ENCODE measurements at regions not wholly inside any gene's neighbourhood (a gene's known extent, or its start where the extent isn't known, plus 50 kb on each side); places are given as distances from the start of the nearest gene placed in this dataset.

- ChIA-PET POLR2A (no interaction called here), CTCF (no interaction called here)
- DNase-seq (ENCODE audit: low read depth, low spot score) = no peak
- Histone ChIP-seq H3K36me3 (ENCODE audit: control insufficient read depth, insufficient read depth, low read length) (no peaks in the 10 kb centered on the region), H3K27me3 (ENCODE audit: control insufficient read depth, insufficient read depth, low read length) (peaks cover 3% of the 10 kb centered on the region; the same call in 1 of the 2 replicates), H3K4me1 (ENCODE audit: control insufficient read depth, insufficient read depth, low read length) (no peaks in the 10 kb centered on the region), H3K9me3 (ENCODE audit: control insufficient read depth, insufficient read depth, low read depth, low read length) (no peaks in the 10 kb centered on the region), H3K27ac (ENCODE audit: low read length) (no peak overlapping the region), H3K4me3 (ENCODE audit: low read depth in 2 of 2, low read length in 2 of 2) (no peak overlapping the region)
- intact Hi-C loops (cut with micrococcal nuclease; ENCODE audit: unreplicated experiment) (no loop called here), in situ Hi-C loops (cut with HindIII; ENCODE audit: low pct_unique_long_range_greater_than_20kb, low sequenced_read_pairs) (no loop called here)
- no TSS peak for BruUV-seq (replicated peaks)
- no peak for TF ChIP-seq CTCF (IDR thresholded peaks at IDR 0.05)
- TF ChIP-seq POLR2AphosphoS5 (IDR thresholded peaks at IDR 0.05; ENCODE audit: low read depth, low read length) = no peak
- peak; percentile 54 to 64; a peak in 3 of 4 replicates for TF ChIP-seq REST (IDR thresholded peaks at IDR 0.05; ENCODE audit: insufficient read depth in 1 of 2, low read depth in 2 of 2, low read length in 1 of 2)
- no peak for TF ChIP-seq SIN3A (IDR thresholded peaks at IDR 0.05; ENCODE audit: borderline replicate concordance, insufficient read depth, low read depth, low read length)
- TF ChIP-seq TCF7L2 (IDR thresholded peaks at IDR 0.05; ENCODE audit: low read depth, low read length) = no peak
- no peak for ATAC-seq
Observed at GRCh38 chr5:155098433-155098832, 84.9 kb downstream of the KIF4B start.

GRCh38 chr5:155101697-155102096 lies 88.1 kb downstream of the KIF4B start:
- BruUV-seq (replicated peaks) = no TSS peak
- Histone ChIP-seq H3K4me1 (ENCODE audit: control insufficient read depth, insufficient read depth, low read length) (no peaks in the 10 kb centered on the region), H3K4me3 (ENCODE audit: low read depth in 2 of 2, low read length in 2 of 2) (no peak overlapping the region), H3K36me3 (ENCODE audit: control insufficient read depth, insufficient read depth, low read length) (no peaks in the 10 kb centered on the region), H3K9me3 (ENCODE audit: control insufficient read depth, insufficient read depth, low read depth, low read length) (no peaks in the 10 kb centered on the region), H3K27ac (ENCODE audit: low read length) (no peak overlapping the region), H3K27me3 (ENCODE audit: control insufficient read depth, insufficient read depth, low read length) (peaks cover 2% of the 10 kb centered on the region; the same call in 1 of the 2 replicates)
- DNase-seq (ENCODE audit: low read depth, low spot score) (no peak), ATAC-seq (no peak)
- no peak for TF ChIP-seq TCF7L2 (IDR thresholded peaks at IDR 0.05; ENCODE audit: low read depth, low read length)
- TF ChIP-seq POLR2AphosphoS5 (IDR thresholded peaks at IDR 0.05; ENCODE audit: low read depth, low read length) = no peak
- ChIA-PET POLR2A (no interaction called here), CTCF (no interaction called here)
- intact Hi-C loops (cut with micrococcal nuclease; ENCODE audit: unreplicated experiment) (no loop called here), in situ Hi-C loops (cut with HindIII; ENCODE audit: low pct_unique_long_range_greater_than_20kb, low sequenced_read_pairs) (no loop called here)

GRCh38 chr5:155103146-155103545 lies 89.6 kb downstream of the KIF4B start:
- ATAC-seq (no peak), DNase-seq (ENCODE audit: low read depth, low spot score) (no peak)
- intact Hi-C loops (cut with micrococcal nuclease; ENCODE audit: unreplicated experiment) (no loop called here), in situ Hi-C loops (cut with HindIII; ENCODE audit: low pct_unique_long_range_greater_than_20kb, low sequenced_read_pairs) (no loop called here)
- POLR2A ChIA-PET = no interaction called here
- H3K9me3 ChIP-seq (ENCODE audit: control insufficient read depth, insufficient read depth, low read depth, low read length) = no peaks in the 10 kb centered on the region
- no peak for TF ChIP-seq POLR2AphosphoS5 (IDR thresholded peaks at IDR 0.05; ENCODE audit: low read depth, low read length)
- TF ChIP-seq REST (IDR thresholded peaks at IDR 0.05; ENCODE audit: insufficient read depth in 1 of 2, low read depth in 2 of 2, low read length in 1 of 2) = no peak
- TF ChIP-seq CTCF (IDR thresholded peaks at IDR 0.05) = no peak
- TF ChIP-seq SIN3A (IDR thresholded peaks at IDR 0.05; ENCODE audit: borderline replicate concordance, insufficient read depth, low read depth, low read length) = no peak
- TF ChIP-seq TCF7L2 (IDR thresholded peaks at IDR 0.05; ENCODE audit: low read depth, low read length) = no peak
- CTCF ChIA-PET = no interaction called here
- H3K27ac ChIP-seq (ENCODE audit: low read length) = no peak overlapping the region
- no peaks in the 10 kb centered on the region for H3K4me1 ChIP-seq (ENCODE audit: control insufficient read depth, insufficient read depth, low read length)
- H3K4me3 ChIP-seq (ENCODE audit: low read depth in 2 of 2, low read length in 2 of 2) = no peak overlapping the region
- BruUV-seq (replicated peaks) = no TSS peak
- no peaks in the 10 kb centered on the region for H3K36me3 ChIP-seq (ENCODE audit: control insufficient read depth, insufficient read depth, low read length)
- no peaks in the 10 kb centered on the region; the same call in 1 of the 2 replicates for H3K27me3 ChIP-seq (ENCODE audit: control insufficient read depth, insufficient read depth, low read length)
